ENCODE measurements at regions not wholly inside any gene's neighbourhood (a gene's known extent, or its start where the extent isn't known, plus 50 kb on each side); places are given as distances from the start of the nearest gene placed in this dataset.

- BruUV-seq (replicated peaks), result no TSS peak
- Histone ChIP-seq H4K20me1 (ENCODE audit: control insufficient read depth, insufficient read depth) (no peaks in the 10 kb centered on the region), H2AFZ (ENCODE audit: control insufficient read depth, low read depth, low read length) (no peak overlapping the region), H3K79me2 (ENCODE audit: control insufficient read depth, insufficient read depth, low read length) (no peaks in the 10 kb centered on the region), H3K4me2 (ENCODE audit: control insufficient read depth, insufficient read depth) (peak overlapping the region; percentile 5), H3K4me1 (ENCODE audit: control insufficient read depth, insufficient read depth, low read length) (peaks cover 18% of the 10 kb centered on the region), H3K27me3 (replicated peaks in 1 of 2; ENCODE audit: control insufficient read depth in 2 of 2, insufficient read depth in 2 of 2, low read length in 1 of 2) (peaks cover 0 to 7% of the 10 kb centered on the region in 2 experiments; a peak in 3 of 4 replicates), H3K9me3 (replicated peaks; ENCODE audit: control insufficient read depth, insufficient read depth, low read length) (peaks cover 1% of the 10 kb centered on the region), H3K36me3 (ENCODE audit: control insufficient read depth in 2 of 2, insufficient read depth in 2 of 2, low read length in 1 of 2) (no peaks in the 10 kb centered on the region), H3K9ac (ENCODE audit: control insufficient read depth, insufficient read depth, low read length) (no peak overlapping the region), H3K4me3 (no peak overlapping the region; the same call in 1 of the 2 replicates), H3K27ac (ENCODE audit: control insufficient read depth, insufficient read depth) (no peak overlapping the region)
- ChIA-PET RAD21 (ENCODE audit: unreplicated experiment) (interaction anchor here (0.9 to 1.2 kb wide), 4 partner anchors 8 to 221 kb away, joined by 3 to 5 read pairs (median 4); no protein-coding TSS in a partner anchor), POLR2A (interaction anchor here (0.6 kb wide), 1 partner anchor 141 kb away, joined by 3 read pairs; no protein-coding TSS in a partner anchor), SMC1A (ENCODE audit: uncharacterized antibody, unreplicated experiment) (interaction anchor here (0.8 to 2.4 kb wide), 5 partner anchors 13 to 65 kb away, joined by 3 to 9 read pairs (median 3); no protein-coding TSS in a partner anchor), CTCF (interaction anchor here (0.7 to 1.2 kb wide), 3 partner anchors 34 to 222 kb away, joined by 3 to 5 read pairs (median 3); no protein-coding TSS in a partner anchor)
- ATAC-seq (peak; percentile 86), FAIRE-seq (peak; percentile 75), DNase-seq (ENCODE audit: low read depth, low spot score) (peak; percentile 60)
- intact Hi-C loops (cut with micrococcal nuclease; ENCODE audit: unreplicated experiment) (loop anchor here (5.0 kb wide), 1 partner anchor 105 kb away; no protein-coding TSS in a partner anchor), in situ Hi-C loops (cut with MboI) (no loop called here)
- 2% methylated on average over 7 of the region's 7 CpGs for WGBS (ENCODE audit: insufficient coverage, insufficient replicate concordance, low lambda C conversion rate, missing lambda C conversion rate)
- 0 out of 2 replicates have a peak, but pooled peaks have one; percentile 43 for TF ChIP-seq GATAD2B (conservative IDR thresholded peaks at IDR 0.05; ENCODE audit: low read depth)
- 0 out of 2 replicates have a peak, but pooled peaks have one; percentile 22 for TF ChIP-seq ATF7 (IDR thresholded peaks at IDR 0.05; ENCODE audit: low read depth)
- TF ChIP-seq PAX5 (IDR thresholded peaks at IDR 0.05; ENCODE audit: borderline replicate concordance, low read depth, low read length), result peak; percentile 94
- TF ChIP-seq SRF (IDR thresholded peaks at IDR 0.05; ENCODE audit: low read depth in 2 of 2, low read length in 2 of 2), result no peak
- TF ChIP-seq NFXL1 (IDR thresholded peaks at IDR 0.05; ENCODE audit: borderline replicate concordance), result no peak
- TF ChIP-seq ESRRA (IDR thresholded peaks at IDR 0.05; ENCODE audit: low read length), result no peak
- TF ChIP-seq POU2F2 (IDR thresholded peaks at IDR 0.05; ENCODE audit: borderline replicate concordance, low read depth, low read length), result peak; percentile 67; the same call in 1 of the 3 replicates
- no peak for TF ChIP-seq IRF4 (IDR thresholded peaks at IDR 0.05; ENCODE audit: low read depth, low read length)
- no peak for TF ChIP-seq WRNIP1 (IDR thresholded peaks at IDR 0.05; ENCODE audit: borderline replicate concordance, low read depth, low read length)
- TF ChIP-seq BCL11A (IDR thresholded peaks at IDR 0.05; ENCODE audit: low read depth, low read length), result peak; percentile 34; the same call in 1 of the 2 replicates
- TF ChIP-seq PBX3 (IDR thresholded peaks at IDR 0.05; ENCODE audit: insufficient replicate concordance, low read depth, low read length), result peak; percentile 55
- peak; percentile 85 for TF ChIP-seq ZNF24 (IDR thresholded peaks at IDR 0.05)
- TF ChIP-seq MTA2 (IDR thresholded peaks at IDR 0.05; ENCODE audit: low read depth), result peak; percentile 61; the same call in 1 of the 2 replicates
- 0 out of 2 replicates have a peak, but pooled peaks have one; percentile 27 for TF ChIP-seq NBN (IDR thresholded peaks at IDR 0.05)
- peak; percentile 38 to 47; a peak in 3 of 4 replicates for TF ChIP-seq IKZF2 (IDR thresholded peaks at IDR 0.05)
- 0 out of 2 replicates have a peak, but pooled peaks have one; percentile 14 for TF ChIP-seq MEF2A (IDR thresholded peaks at IDR 0.05; ENCODE audit: insufficient read depth, low read depth, low read length)
- TF ChIP-seq MXI1 (IDR thresholded peaks at IDR 0.05; ENCODE audit: low read depth, low read length), result no peak
- peak; percentile 84 for TF ChIP-seq PKNOX1 (IDR thresholded peaks at IDR 0.05)
- TF ChIP-seq NR2C2 (IDR thresholded peaks at IDR 0.05; ENCODE audit: borderline replicate concordance, control insufficient read depth, insufficient read length, low read depth), result no peak
- TF ChIP-seq DPF2 (IDR thresholded peaks at IDR 0.05), result peak; percentile 43; the same call in 1 of the 2 replicates
- TF ChIP-seq CHD2 (IDR thresholded peaks at IDR 0.05; ENCODE audit: borderline replicate concordance, low read depth, low read length), result peak; percentile 68; the same call in 1 of the 2 replicates
- TF ChIP-seq STAT1 (conservative IDR thresholded peaks at IDR 0.05), result no peak
- TF ChIP-seq IKZF1 (conservative IDR thresholded peaks at IDR 0.05), result peak; percentile 35
- TF ChIP-seq BHLHE40 (IDR thresholded peaks at IDR 0.05; ENCODE audit: borderline replicate concordance in 1 of 2, low read depth in 2 of 2, low read length in 1 of 2), result peak; percentile 43 to 63; a peak in 3 of 4 replicates
- peak; percentile 61; the same call in 1 of the 2 replicates for TF ChIP-seq NR2F1 (conservative IDR thresholded peaks at IDR 0.05)
- peak; percentile 90; the same call in 1 of the 2 replicates for TF ChIP-seq PAX8 (IDR thresholded peaks at IDR 0.05)
Observed at GRCh38 chr3:43892526-43892925, 201.8 kb downstream of the ABHD5 start.
